NAMALWA (cell line): ENCODE measurements at regions not wholly inside any gene's neighbourhood (a gene's known extent, or its start where the extent isn't known, plus 50 kb on each side); places are given as distances from the start of the nearest gene placed in this dataset.
"Not testable (repeated sequence)": the region's sequence is repeated elsewhere in the genome, so short reads cannot be mapped to it uniquely, and the experiment has no call there.

Source experiments
- DNase-seq: peaks from one replicate; pipeline ENCODE4 v3.0.0-alpha.2; 2015; ENCODE audit warnings: low spot score

DNA sequence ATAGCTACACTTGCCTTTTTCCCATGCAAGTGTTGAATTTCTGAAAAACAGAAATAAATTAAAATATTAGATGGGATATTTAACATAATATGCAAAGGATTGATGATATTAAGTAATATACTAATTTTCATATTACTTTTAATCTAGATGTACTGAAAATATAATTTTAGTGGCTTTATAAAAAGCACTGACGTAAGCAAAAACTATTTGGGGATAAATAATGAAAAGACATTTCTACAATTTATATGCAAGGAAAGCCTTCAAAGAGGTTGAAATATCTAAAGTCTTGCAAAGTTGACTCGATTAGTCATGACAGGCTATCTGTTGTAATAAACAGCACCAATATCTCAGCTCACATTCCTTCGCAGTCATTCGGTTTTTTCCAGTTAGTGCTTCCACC is 94.9 kb upstream of the ABCB5 start:
- DNase-seq, result no peak

- no peak for DNase-seq
Measured at GRCh38 chr7:20521243-20521642, 94.2 kb upstream of the ABCB5 start.

- DNase-seq, result no peak
Measured at GRCh38 chr7:20529260-20529659, 86.2 kb upstream of the ABCB5 start.

DNA sequence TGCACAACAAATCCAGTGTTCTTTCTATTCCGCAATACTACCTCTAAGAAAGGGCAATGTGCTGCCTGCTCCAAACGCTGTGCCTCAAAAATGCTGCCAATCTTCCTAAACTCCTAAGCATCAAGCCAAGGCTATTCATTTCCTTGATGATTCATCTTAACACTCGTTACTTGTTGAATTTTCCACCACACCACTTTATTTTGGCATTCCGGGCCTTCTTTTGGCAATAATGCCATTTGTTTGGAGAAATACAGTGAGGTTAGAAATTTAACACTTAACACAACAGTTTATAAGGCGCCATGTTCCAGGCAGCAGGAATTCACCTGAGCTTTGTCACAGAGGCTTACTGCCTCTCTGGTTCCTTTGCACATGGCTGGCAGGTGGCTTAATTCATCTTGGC is 82.6 kb upstream of the ABCB5 start:
- DNase-seq, result no peak

- DNase-seq, result no peak
Measured at GRCh38 chr7:20534543-20534942, 80.9 kb upstream of the ABCB5 start.

GRCh38 chr7:20535541-20535940 is 79.9 kb upstream of the ABCB5 start:
- no peak for DNase-seq

DNA sequence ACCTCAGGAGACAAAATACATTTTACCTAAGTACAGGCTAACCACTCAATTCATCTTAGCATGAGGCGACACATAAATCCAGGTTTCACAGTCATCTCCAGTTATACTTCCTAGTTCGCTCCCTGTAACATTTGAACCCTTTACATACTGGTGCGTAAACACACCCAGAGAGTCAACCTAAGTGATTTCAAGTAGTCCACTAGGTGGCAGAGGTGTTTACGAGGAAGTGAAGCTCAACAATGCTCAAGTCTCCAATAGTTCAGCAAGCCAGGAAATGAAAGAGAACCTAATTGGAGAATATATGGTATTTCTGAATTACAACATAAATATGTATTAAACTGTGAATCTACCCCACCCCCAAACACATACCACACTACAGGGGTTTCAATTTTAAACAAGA is 76.3 kb upstream of the ABCB5 start:
- DNase-seq, result peak; percentile 66

GRCh38 chr7:20541608-20542349 is 73.7 kb upstream of the ABCB5 start:
- DNase-seq, result no peak

DNA sequence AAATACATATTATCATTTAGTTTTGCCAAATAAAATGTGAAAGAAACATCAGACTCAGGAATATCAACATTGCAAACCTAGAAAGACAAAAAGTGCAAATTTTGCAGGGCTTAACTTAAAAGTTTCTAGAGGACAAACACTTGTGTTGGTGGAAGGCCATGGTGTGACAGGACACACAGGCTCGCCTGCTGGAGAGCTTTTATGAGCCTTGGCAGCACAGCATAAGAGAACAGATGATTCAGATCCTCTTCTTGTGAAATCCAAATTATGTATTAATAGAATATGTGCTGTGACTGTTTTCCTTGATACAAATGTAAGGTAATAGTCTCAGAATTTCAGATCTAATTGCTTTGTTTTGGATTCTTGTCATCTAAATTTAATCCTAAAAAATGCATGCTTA is 72.9 kb upstream of the ABCB5 start:
- DNase-seq, result no peak

- DNase-seq, result no peak
Measured at GRCh38 chr7:20543500-20543899, 72.0 kb upstream of the ABCB5 start.

GRCh38 chr7:20545016-20545415 is 70.5 kb upstream of the ABCB5 start:
- DNase-seq, result no peak

GRCh38 chr7:20546958-20547357 is 68.5 kb upstream of the ABCB5 start:
- not testable (repeated sequence) for DNase-seq

GRCh38 chr7:20554072-20554471 is 61.4 kb upstream of the ABCB5 start:
- DNase-seq, result no peak

GRCh38 chr7:20556091-20556490 is 59.4 kb upstream of the ABCB5 start:
- DNase-seq, result no peak

- no peak for DNase-seq
Measured at GRCh38 chr7:20557116-20557515, 58.4 kb upstream of the ABCB5 start.

DNA sequence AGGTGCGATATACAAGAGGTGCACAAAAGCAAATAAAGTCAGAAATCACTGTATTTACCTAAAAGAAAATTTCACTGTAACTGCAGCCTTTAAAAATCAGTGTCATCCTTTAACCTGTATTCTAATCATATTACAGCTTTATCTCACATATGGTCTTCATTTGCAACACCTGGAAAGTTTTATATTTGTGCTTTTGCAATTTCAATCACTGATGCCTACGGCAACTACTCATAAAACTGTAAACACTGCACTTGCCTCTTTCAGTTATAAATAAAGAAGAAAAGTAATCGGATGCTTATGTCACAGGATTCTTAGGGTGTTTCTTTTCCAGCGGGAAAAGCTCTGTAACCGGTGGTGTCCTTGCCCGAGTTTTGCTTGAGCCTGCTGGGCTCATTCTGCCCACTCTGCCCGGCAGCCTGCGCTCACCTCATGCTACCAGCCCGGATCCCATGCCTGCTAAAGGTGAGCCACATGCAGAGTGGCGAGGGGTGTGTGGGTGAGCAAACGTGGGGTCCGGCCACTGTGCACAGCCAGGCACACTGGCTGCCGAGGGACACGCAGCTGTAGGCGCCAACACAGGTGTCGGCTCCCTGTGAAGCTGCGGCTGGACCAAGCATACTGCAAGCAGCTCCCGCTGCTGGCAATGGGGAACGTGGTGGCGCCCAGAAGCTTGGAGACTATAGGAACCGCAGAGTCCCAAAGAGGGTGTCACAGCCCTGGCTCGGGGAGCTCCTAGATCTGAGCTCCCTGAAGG is 56.3 kb upstream of the ABCB5 start:
- DNase-seq, result no peak

- DNase-seq, result no peak
Measured at GRCh38 chr7:20559883-20560282, 55.6 kb upstream of the ABCB5 start.

DNA sequence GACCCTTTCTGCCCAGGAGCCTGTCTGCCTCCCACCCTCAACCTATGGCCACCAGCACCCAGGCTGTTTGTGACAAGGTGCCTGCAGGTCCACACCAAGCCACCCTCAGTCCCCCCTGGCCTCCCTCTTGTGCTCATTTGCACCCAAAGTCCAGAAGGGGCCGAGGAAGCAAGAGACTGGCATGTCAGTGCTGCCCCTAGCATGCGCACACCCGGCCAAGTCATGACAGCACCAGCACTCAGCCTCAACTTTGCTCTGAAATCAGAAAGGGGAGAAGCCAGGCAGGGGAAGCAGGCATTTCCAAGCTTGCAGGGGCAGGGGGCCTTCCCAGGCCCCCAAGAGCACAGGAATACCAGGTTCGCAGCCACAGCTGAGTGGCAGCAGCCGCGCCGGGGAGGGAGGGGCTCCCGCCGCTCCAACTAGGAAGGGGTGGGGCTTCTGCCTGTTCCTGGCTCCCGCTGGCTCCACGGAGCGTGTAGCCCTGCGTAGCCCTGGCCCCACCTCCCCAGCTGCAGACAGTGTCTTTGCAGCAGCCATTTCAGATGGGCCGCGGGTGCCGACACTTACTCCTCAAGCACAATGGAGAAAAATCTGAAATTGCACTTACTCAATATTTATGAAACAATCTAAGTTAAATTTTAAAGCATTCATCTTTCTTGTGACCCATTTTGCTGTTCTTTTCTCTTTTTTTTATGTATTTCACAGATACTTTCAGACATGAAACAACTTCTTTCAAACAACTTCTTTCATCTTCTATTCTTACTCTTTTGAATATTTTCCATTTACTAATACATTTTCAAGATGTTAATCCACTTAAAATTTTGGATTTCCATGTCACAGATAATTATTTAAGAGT is 54.9 kb upstream of the ABCB5 start:
- DNase-seq, result no peak

- no peak for DNase-seq
Measured at GRCh38 chr7:20561466-20561865, 54.0 kb upstream of the ABCB5 start.

DNA sequence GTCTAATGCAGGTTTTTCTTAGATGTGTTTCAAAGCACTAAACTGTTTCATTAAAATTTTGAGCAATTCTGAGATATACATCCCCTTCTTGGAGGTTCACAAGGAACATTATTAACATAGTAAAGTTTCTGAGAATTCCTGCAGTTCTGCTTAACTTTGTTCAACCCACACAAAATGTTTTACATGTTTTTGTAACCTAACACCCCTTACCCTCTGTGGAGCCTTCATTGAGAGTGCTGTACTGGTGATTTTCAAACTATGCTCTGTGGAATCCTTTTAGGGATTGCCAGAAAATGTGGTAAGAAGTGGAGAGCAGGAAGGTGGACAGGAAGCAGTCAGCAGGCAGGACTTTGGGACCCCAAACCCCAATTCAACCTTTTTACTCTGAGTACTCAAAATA is 53.6 kb upstream of the ABCB5 start:
- DNase-seq, result no peak

DNA sequence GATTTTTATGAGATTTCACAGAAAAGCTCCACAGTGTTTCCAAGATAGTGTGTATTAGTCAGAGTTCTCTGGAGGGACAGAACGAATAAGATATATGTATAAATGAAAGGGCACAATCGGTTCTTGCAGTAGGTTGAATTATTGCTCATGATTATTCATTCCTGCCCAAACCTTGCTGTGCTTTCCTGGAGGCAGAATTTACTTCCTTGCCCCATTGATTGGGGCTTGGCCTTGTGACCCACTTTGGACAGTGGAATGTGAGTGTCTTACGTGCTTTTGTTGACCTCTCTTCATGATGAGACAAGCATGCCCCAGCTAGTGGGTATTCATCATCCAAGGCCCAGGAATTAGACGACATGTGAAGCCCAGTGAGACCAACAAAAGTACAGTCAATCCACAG is 53.0 kb upstream of the ABCB5 start:
- DNase-seq, result no peak
